Stimulated activated CD8-positive, alpha-beta memory T cell treated with anti-CD3 and anti-CD28 coated beads, Interleukin-12 subunit alpha, Interleukin-12 subunit beta, amount 100 ng/mL, for 24 hours (primary cell): ENCODE measurements at regions not wholly inside any gene's neighbourhood (a gene's known extent, or its start where the extent isn't known, plus 50 kb on each side); places are given as distances from the start of the nearest gene placed in this dataset.
"Not testable (repeated sequence)": the region's sequence is repeated elsewhere in the genome, so short reads cannot be mapped to it uniquely, and the experiment has no call there.

Experiments used
- DNase-seq: peaks from one replicate; pipeline ENCODE4 v3.0.0-alpha.2; 2020; ENCODE audit errors: extremely low read depth

- DNase-seq, result no peak
Observed at GRCh38 chr16:80123189-80123588, 417.6 kb upstream of the DYNLRB2 start.

DNA sequence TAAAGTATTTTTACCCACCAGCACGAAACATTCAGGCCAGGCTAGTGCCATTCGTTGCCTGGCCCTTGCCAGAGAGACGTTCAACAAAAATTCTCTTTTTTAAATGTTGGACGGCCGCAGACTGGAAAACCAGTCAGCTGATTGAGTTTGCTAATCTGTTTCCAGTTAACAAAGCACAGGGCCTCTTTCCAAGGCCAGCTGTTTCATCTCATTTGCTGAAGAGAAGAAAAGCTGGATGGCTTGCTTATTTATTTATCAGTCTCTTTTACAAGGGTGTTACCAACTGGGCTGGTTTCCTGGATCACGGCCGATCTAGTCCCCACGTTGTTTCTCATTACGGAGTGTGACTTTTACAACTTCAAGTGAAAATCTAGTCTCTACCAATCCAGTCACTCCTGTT is 418.7 kb upstream of the DYNLRB2 start:
- no peak for DNase-seq

- DNase-seq, result no peak
Observed at GRCh38 chr16:80121522-80121909, 419.3 kb upstream of the DYNLRB2 start.

GRCh38 chr16:80120899-80121521 is 419.8 kb upstream of the DYNLRB2 start:
- no peak for DNase-seq

DNA sequence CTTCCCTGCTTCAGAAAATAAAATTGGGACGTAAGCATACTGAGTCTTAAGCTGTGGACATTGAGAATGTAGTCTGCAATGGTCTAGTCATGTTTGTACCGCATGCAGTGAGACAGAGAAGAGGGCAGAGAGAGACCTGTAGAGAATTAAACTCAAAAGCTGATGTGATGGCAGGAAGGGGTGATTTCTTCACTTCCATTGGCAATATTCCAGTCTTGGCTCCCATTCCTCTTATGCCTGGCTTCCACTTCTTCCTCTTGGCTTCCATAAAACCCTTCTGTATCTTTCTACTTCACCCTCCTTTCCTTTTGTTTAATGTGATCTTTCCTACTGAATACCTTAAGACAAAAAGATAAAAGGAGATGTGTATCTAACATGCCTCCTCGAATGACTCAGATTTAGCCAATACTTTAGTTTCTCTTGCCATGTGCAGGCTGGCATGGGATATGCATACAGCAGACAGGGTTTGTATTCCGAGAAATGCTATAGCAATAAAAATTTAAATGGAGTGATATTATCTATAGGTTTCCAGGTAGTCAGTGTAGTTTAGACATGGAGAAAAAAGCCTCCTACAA is 423.1 kb upstream of the DYNLRB2 start:
- no peak for DNase-seq

DNA sequence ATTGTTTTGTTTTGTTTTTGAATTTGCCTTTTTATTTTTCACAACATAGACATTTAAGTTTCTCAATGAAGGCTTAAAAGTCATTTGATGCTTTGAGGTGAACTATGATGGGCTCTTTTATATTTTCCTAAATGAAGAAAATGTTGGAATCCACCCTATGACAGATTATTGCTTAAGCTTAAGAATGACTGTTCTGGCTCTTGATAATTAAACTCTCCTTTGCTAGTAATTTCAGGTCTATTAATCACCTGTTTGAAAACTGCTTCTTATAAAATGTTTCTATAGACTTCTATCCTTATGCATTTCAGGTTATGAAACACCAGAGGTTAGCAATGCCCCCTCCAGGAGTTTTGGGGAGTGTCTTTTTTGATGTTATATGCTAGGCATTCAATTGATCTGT is 424.1 kb upstream of the DYNLRB2 start:
- no peak for DNase-seq

GRCh38 chr16:80114699-80115098 is 426.1 kb upstream of the DYNLRB2 start:
- no peak for DNase-seq

DNA sequence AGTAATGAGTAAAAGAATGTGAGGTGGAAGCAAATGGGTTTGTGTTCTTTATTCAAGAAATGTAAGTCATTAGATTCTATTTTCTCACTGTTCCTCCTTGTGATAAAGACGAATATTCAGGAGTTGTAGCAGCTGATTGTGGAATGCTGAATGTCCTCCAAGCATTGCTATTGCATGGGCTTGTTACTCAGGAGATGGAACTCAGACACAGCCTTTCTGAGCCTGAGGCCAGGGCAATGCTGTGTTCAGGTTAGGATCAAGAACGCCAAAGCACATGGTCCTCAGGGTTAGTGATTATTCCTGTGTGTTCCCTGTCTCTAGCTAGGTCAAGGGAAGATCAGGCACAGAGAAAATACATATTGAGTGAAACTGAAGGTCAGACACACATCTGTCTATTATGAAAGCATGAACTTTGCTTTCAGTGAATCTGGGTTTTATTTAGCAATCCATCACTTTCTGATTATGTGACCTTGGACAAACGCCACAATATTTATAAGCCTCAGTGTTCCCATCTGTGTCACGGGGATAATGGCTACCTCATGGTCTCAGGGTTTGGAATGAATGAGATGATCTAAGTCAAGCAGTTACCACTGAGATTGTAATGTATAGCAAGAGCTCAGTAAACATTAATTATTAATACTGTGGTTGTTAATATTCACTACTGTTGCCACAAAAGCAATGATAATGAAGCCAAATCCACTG is 426.8 kb upstream of the DYNLRB2 start:
- no peak for DNase-seq

- DNase-seq, result no peak
Observed at GRCh38 chr16:80109581-80109980, 431.2 kb upstream of the DYNLRB2 start.

GRCh38 chr16:80107900-80108299 is 432.9 kb upstream of the DYNLRB2 start:
- no peak for DNase-seq

DNA sequence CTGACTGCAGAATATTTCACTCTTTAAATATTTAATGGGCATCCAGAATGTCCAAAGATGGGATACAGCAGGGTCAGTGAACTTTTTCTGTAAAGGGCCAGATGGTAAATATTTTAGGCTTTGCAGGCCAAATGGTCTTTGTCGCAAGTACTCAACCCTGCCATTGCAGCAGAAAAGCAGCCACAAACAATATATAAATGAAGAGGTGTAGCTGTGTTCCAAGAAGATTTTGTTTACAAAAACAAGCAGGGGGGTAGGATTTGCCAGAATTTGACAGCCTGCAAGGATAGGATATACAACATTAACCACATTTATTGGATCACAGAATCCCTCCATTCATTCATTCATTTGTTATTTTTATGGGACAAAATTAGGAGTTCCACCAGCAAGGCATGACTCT is 435.0 kb upstream of the DYNLRB2 start:
- no peak for DNase-seq

DNA sequence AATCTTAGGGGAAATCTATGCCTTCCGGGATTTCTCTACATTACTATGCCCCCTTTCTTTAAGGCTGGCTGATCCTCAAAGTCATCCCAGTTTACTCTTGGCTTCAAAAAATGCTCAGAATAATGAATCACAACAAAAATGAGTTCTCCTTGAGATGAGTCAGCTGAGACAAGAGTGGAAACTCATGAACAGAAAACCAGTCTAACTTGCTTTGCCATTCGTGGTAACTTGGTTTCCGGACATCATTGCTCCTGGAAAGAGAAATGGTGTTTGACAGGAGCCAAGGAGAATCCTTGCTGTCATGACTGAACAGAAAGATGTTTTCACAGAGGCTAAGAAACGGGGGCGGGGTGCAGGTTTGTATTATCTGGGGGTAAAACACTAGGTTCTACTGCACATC is 435.6 kb upstream of the DYNLRB2 start:
- no peak for DNase-seq

- DNase-seq, result no peak
Observed at GRCh38 chr16:80104401-80104800, 436.4 kb upstream of the DYNLRB2 start.

GRCh38 chr16:80103463-80103862 is 437.3 kb upstream of the DYNLRB2 start:
- DNase-seq, result no peak

GRCh38 chr16:80100846-80101451 is 439.8 kb upstream of the DYNLRB2 start:
- DNase-seq, result no peak

- DNase-seq, result no peak
Observed at GRCh38 chr16:80100186-80100585, 440.6 kb upstream of the DYNLRB2 start.

DNA sequence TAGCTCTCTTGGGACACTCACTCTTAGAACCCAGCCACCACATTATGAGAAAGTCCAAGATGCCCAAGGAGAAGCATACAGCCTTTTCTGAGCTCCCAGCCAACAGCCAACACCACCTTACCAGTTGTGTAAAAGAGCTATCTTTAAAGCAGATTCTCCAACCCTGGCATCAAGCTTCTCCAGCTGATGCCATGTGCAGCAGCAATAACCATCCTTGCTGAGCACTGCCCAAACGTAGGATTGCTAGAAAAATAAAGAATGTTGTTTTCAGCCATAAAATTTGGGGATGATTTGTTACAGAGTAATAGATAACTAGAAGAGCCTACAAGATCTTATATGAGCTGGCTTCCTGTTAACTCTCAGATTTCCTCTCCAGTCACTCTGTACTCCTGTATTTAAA is 443.7 kb upstream of the DYNLRB2 start:
- no peak for DNase-seq

- DNase-seq, result no peak
Observed at GRCh38 chr16:80092681-80093080, 448.1 kb upstream of the DYNLRB2 start.

DNA sequence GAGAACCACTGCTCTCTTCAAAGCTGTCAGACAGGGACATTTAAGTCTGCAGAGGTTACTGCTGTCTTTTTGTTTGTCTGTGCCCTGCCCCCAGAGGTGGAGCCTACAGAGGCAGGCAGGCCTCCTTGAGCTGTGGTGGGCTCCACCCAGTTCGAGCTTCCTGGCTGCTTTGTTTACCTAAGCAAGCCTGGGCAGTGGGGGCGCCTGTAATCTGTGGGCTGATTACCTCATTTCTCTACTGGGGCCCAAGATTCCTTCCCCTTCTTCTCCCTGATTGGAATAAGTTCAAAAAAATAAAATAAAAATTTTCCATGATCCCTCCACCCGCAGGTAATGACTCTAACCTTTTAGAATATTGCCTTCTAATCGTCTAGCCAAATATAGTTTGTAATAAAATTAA is 449.3 kb upstream of the DYNLRB2 start:
- DNase-seq, result not testable (repeated sequence)

DNA sequence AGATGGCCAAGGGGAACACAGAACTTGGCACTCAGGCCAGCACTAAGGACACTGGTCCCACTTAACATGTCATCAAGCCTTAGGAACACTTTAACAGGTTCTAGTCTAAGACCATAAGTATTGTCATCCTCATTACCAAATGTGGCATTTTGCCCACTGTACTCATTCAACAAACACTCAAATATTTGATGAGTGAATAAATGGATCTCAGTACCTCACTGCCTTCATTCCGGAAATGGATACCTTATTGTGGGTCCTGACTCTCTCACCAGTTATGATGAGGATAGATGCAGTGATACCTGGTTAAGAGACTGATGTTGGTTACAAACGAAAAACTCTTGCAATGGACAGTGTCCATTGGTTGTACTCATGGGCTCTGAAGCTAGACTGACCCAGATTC is 455.2 kb upstream of the DYNLRB2 start:
- no peak for DNase-seq

DNA sequence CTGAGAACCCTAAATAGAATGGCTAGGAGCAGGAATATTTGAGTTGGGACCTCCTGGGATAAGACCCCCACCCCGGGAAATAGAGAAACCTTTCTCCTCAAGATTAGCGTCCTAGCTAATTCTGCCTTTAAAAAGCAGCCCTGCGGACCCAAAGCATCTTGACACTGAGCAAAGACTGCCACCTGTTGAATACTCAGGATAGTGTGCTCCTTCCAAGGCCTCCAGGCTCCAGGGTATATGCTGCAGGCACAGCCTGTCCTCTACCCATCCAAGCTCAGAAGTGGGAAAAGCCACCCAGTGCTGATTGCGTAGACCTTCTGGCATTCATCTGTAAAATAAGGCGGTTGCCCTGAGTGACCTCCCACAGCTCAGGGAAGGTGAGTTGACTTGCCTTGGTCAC is 456.2 kb upstream of the DYNLRB2 start:
- DNase-seq, result no peak

GRCh38 chr16:80084163-80084562 is 456.6 kb upstream of the DYNLRB2 start:
- DNase-seq, result no peak

- no peak for DNase-seq
Observed at GRCh38 chr16:80082906-80083305, 457.9 kb upstream of the DYNLRB2 start.
